HepG2 (cell line): ENCODE measurements at regions not wholly inside any gene's neighbourhood (a gene's known extent, or its start where the extent isn't known, plus 50 kb on each side); places are given as distances from the start of the nearest gene placed in this dataset.

ENCODE experiments used
- ATAC-seq: fragments of 200-7000 bp; cut with Tn5 transposase; 3 replicates; pipeline ENCODE4 v1.9.1; 2020; ENCODE audit warnings: mild to moderate bottlenecking, moderate library complexity
- BruUV-seq: library from RNA; stranded (reverse); fragments of 400-500 nt; replicated peaks from 2 replicates; lab custom pipeline; 2021; lab: Mats Ljungman, UMichigan
- CTCF ChIA-PET: fragments of 300-600 bp; formaldehyde crosslinking; extraction: SDS; loops from one replicate; lab custom pipeline; 2021; ENCODE audit warnings: low total read pairs, inconsistent platforms, low intra/inter-chr PET ratio; lab: Yijun Ruan, JAX
- POLR2A ChIA-PET: fragments of 350-600 bp; sonication (Branson Sonifier 250); formaldehyde crosslinking; loops from one replicate; lab custom pipeline; 2020; ENCODE audit warnings: antibody characterized with exemption, inconsistent platforms; lab: Yijun Ruan, JAX
- DNase-seq: peaks from one replicate; pipeline ENCODE4 v3.0.0-alpha.2; 2015; ENCODE audit warnings: low spot score
- FAIRE-seq: peaks from 3 replicates; lab custom pipeline; 2011; peaks lifted over from hg19 to GRCh38; lab: Jason Lieb, UNC
- H2AFZ ChIP-seq: one replicate; pipeline ENCODE4 v1.6.1; 2011; ENCODE audit warnings: low read length, inconsistent platforms
- H3K27ac ChIP-seq: fragments of 300-600 bp; 3 replicates; pipeline ENCODE4 v1.8.0; 2011; ENCODE audit warnings: mixed run types, mild to moderate bottlenecking, mixed read lengths, low read length, inconsistent platforms; ENCODE audit not compliant: insufficient read depth; ENCODE audit errors: extremely low read length
- H3K27me3 ChIP-seq, 2 experiments: fragments of 200-600 bp in 1 of 2; 2 replicates in 1 of 2; 3 replicates in 1 of 2; pipeline versions ENCODE4 v1.6.0 to v1.8.0; 2011; ENCODE audit warnings: low read length in 2 of 2, mild to moderate bottlenecking in 2 of 2, moderate library complexity in 2 of 2, inconsistent platforms in 1 of 2; ENCODE audit not compliant: insufficient read depth in 2 of 2, control insufficient read depth in 1 of 2
- H3K36me3 ChIP-seq, 2 experiments: fragments of 200-600 bp in 1 of 2; replicated peaks in 1 of 2; 2 replicates in 1 of 2; 3 replicates in 1 of 2; pipeline versions ENCODE4 v1.5.1 to v1.8.0; 2011; ENCODE audit warnings: low read length in 2 of 2, inconsistent platforms in 1 of 2; ENCODE audit not compliant: insufficient read depth in 2 of 2, control insufficient read depth in 1 of 2
- H3K4me1 ChIP-seq: 2 replicates; pipeline ENCODE4 v1.5.1; 2012; ENCODE audit warnings: low read length, inconsistent platforms; ENCODE audit not compliant: insufficient read depth
- H3K4me2 ChIP-seq: 2 replicates; pipeline ENCODE4 v1.6.0; 2011; ENCODE audit warnings: low read depth, low read length, inconsistent platforms
- H3K4me3 ChIP-seq, 3 experiments: fragments of 200-600 bp in 1 of 3; sonication (generic), shearing (Covaris generic) in 1 of 3; replicated peaks in 1 of 3; 2 replicates each; pipeline ENCODE4 v1.5.1; 2011 to 2016; ENCODE audit warnings: low read length in 3 of 3, inconsistent platforms in 2 of 3, low read depth in 2 of 3, mild to moderate bottlenecking in 2 of 3, control low read depth in 1 of 3, mixed read lengths in 1 of 3; ENCODE audit not compliant: insufficient read depth in 1 of 3
- H3K79me2 ChIP-seq: one replicate; pipeline ENCODE4 v1.6.1; 2011; ENCODE audit warnings: low read length, inconsistent platforms; ENCODE audit not compliant: insufficient read depth
- H3K9ac ChIP-seq: 2 replicates; pipeline ENCODE4 v1.6.0; 2011; ENCODE audit warnings: mild to moderate bottlenecking, low read depth, low read length, inconsistent platforms; ENCODE audit not compliant: insufficient read depth
- H3K9me3 ChIP-seq: 2 replicates; pipeline ENCODE4 v1.5.1; 2012; ENCODE audit warnings: mild to moderate bottlenecking, low read length
- H4K20me1 ChIP-seq: 2 replicates; pipeline ENCODE4 v1.6.0; 2011; ENCODE audit warnings: inconsistent platforms, mild to moderate bottlenecking, low read length, moderate library complexity; ENCODE audit not compliant: insufficient read depth
- CEBPG ChIP-seq: IDR thresholded peaks from 2 replicates; pipeline ENCODE4 v1.6.1; 2016
- NFYC ChIP-seq: IDR thresholded peaks from 2 replicates; pipeline ENCODE4 v1.6.1; 2016; ENCODE audit warnings: missing genetic modification reagents, missing compliant biosample characterization
- NPAS2 ChIP-seq: sonication (generic); formaldehyde crosslinking; IDR thresholded peaks from 2 replicates; pipeline ENCODE4 v1.8.0; 2022; ENCODE audit warnings: mild to moderate bottlenecking, missing genetic modification reagents, borderline replicate concordance
- ZNF350 ChIP-seq: sonication (generic); formaldehyde crosslinking; IDR thresholded peaks from 2 replicates; pipeline ENCODE4 v1.4.0; 2020; ENCODE audit warnings: mild to moderate bottlenecking, low read depth, missing genetic modification reagents, borderline replicate concordance
- ZNF75D ChIP-seq: sonication (generic); formaldehyde crosslinking; IDR thresholded peaks from 2 replicates; pipeline ENCODE4 v1.8.1; 2023; ENCODE audit warnings: missing genetic modification reagents, mild to moderate bottlenecking, borderline replicate concordance
- ZNF879 ChIP-seq: sonication (generic); formaldehyde crosslinking; IDR thresholded peaks from 2 replicates; pipeline ENCODE4 v1.8.1; 2023; ENCODE audit warnings: missing genetic modification reagents
- in situ Hi-C: cut with HindIII; loops from 2 replicates; pipeline ENCODE4 v1.10.0; 2017; ENCODE audit warnings: low pct_unique_long_range_greater_than_20kb; ENCODE audit not compliant: extremely low pct_ligation_motif_present
- intact Hi-C: fragments of 100-400 bp; cut with micrococcal nuclease; formaldehyde crosslinking; loops from one replicate; pipeline ENCODE4 v1.10.0; 2022; ENCODE audit not compliant: unreplicated experiment
- TF ChIP-seq, protein P1 (sequence below): sonication (generic); formaldehyde crosslinking; IDR thresholded peaks from 2 replicates; pipeline ENCODE4 v1.9.0; 2021; ENCODE audit warnings: mild to moderate bottlenecking, missing genetic modification reagents
- TF ChIP-seq, protein P2 (sequence below): sonication (generic); formaldehyde crosslinking; IDR thresholded peaks from 2 replicates; pipeline ENCODE4 v1.5.1; 2020; ENCODE audit warnings: missing genetic modification reagents, mild to moderate bottlenecking, borderline replicate concordance

DNA sequence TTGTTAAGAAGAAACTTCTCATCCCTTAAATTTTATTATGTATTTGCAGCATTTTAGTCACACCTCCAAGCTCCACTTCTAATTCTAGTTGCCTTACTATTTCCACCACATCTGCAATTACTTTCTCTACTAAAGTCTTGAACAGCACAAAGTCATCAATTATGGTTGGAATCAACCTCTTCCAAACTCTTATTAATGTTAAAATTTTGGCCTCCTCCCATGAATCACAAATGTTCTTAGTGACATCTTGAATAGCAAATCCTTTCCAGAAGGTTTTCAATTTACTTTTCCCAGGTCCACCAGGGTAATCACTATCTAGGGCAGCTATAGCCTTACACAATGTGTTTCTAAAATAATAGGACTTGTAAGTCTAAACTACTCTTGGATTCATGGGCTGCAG, 126.3 kb upstream of the POM121L12 start:
- Histone ChIP-seq H2AFZ (no peak overlapping the region), H3K27me3 (no peaks in the 10 kb centered on the region), H3K4me3 (no peak overlapping the region), H3K36me3 (no peaks in the 10 kb centered on the region), H3K9ac (no peak overlapping the region), H3K27ac (no peak overlapping the region), H3K9me3 (peaks cover 46% of the 10 kb centered on the region), H3K4me1 (no peaks in the 10 kb centered on the region), H4K20me1 (no peaks in the 10 kb centered on the region), H3K4me2 (no peak overlapping the region), H3K79me2 (no peaks in the 10 kb centered on the region)
- intact Hi-C loops: no loop called here
- ATAC-seq: no peak
- ChIA-PET CTCF (no interaction called here), POLR2A (no interaction called here)
- BruUV-seq: no TSS peak
- no peak for TF ChIP-seq ZNF350 (CRISPR knock-in tag)
- no peak for TF ChIP-seq NPAS2 (CRISPR knock-in tag)
- TF ChIP-seq ZNF879: no peak
- TF ChIP-seq CEBPG (CRISPR knock-in tag): no peak
- TF ChIP-seq, protein P1, sequence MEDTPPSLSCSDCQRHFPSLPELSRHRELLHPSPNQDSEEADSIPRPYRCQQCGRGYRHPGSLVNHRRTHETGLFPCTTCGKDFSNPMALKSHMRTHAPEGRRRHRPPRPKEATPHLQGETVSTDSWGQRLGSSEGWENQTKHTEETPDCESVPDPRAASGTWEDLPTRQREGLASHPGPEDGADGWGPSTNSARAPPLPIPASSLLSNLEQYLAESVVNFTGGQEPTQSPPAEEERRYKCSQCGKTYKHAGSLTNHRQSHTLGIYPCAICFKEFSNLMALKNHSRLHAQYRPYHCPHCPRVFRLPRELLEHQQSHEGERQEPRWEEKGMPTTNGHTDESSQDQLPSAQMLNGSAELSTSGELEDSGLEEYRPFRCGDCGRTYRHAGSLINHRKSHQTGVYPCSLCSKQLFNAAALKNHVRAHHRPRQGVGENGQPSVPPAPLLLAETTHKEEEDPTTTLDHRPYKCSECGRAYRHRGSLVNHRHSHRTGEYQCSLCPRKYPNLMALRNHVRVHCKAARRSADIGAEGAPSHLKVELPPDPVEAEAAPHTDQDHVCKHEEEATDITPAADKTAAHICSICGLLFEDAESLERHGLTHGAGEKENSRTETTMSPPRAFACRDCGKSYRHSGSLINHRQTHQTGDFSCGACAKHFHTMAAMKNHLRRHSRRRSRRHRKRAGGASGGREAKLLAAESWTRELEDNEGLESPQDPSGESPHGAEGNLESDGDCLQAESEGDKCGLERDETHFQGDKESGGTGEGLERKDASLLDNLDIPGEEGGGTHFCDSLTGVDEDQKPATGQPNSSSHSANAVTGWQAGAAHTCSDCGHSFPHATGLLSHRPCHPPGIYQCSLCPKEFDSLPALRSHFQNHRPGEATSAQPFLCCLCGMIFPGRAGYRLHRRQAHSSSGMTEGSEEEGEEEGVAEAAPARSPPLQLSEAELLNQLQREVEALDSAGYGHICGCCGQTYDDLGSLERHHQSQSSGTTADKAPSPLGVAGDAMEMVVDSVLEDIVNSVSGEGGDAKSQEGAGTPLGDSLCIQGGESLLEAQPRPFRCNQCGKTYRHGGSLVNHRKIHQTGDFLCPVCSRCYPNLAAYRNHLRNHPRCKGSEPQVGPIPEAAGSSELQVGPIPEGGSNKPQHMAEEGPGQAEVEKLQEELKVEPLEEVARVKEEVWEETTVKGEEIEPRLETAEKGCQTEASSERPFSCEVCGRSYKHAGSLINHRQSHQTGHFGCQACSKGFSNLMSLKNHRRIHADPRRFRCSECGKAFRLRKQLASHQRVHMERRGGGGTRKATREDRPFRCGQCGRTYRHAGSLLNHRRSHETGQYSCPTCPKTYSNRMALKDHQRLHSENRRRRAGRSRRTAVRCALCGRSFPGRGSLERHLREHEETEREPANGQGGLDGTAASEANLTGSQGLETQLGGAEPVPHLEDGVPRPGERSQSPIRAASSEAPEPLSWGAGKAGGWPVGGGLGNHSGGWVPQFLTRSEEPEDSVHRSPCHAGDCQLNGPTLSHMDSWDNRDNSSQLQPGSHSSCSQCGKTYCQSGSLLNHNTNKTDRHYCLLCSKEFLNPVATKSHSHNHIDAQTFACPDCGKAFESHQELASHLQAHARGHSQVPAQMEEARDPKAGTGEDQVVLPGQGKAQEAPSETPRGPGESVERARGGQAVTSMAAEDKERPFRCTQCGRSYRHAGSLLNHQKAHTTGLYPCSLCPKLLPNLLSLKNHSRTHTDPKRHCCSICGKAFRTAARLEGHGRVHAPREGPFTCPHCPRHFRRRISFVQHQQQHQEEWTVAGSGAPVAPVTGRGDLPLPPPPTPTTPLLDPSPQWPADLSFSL: no peak
- TF ChIP-seq, protein P2, sequence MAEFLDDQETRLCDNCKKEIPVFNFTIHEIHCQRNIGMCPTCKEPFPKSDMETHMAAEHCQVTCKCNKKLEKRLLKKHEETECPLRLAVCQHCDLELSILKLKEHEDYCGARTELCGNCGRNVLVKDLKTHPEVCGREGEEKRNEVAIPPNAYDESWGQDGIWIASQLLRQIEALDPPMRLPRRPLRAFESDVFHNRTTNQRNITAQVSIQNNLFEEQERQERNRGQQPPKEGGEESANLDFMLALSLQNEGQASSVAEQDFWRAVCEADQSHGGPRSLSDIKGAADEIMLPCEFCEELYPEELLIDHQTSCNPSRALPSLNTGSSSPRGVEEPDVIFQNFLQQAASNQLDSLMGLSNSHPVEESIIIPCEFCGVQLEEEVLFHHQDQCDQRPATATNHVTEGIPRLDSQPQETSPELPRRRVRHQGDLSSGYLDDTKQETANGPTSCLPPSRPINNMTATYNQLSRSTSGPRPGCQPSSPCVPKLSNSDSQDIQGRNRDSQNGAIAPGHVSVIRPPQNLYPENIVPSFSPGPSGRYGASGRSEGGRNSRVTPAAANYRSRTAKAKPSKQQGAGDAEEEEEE: no peak
- TF ChIP-seq NFYC: no peak
- no peak for TF ChIP-seq ZNF75D
- in situ Hi-C loops: loop anchor here (25.0 kb wide), 1 partner anchor 1472 kb away; no protein-coding TSS in a partner anchor
- DNase-seq: no peak
- no peak for FAIRE-seq
